ENCODE measurements at regions not wholly inside any gene's neighbourhood (a gene's known extent, or its start where the extent isn't known, plus 50 kb on each side); places are given as distances from the start of the nearest gene placed in this dataset.

GRCh38 chr2:137842952-137843351 lies 121.3 kb upstream of the HNMT start:
- TF ChIP-seq CTCF (IDR thresholded peaks at IDR 0.05; ENCODE audit: insufficient read depth, low read length, poor library complexity, severe bottlenecking) (no peak), EZH2phosphoT487 (conservative IDR thresholded peaks at IDR 0.05; ENCODE audit: low read length) (no peak)
